Loucy (cell line): ENCODE measurements at regions not wholly inside any gene's neighbourhood (a gene's known extent, or its start where the extent isn't known, plus 50 kb on each side); places are given as distances from the start of the nearest gene placed in this dataset.

Experiments used
- H2AFZ ChIP-seq: fragments of 200-600 bp; sonication (generic); 2 replicates; pipeline ENCODE4 v1.6.0; 2016; ENCODE audit warnings: antibody characterized with exemption, mild to moderate bottlenecking, low read length, moderate library complexity
- H3F3A ChIP-seq: fragments of 200-600 bp; 2 replicates; pipeline ENCODE4 v1.6.0; 2016; ENCODE audit warnings: antibody characterized with exemption, low read depth, mild to moderate bottlenecking
- H3K27me3 ChIP-seq: fragments of 200-600 bp; sonication (generic); 2 replicates; pipeline ENCODE4 v1.6.1; 2014; ENCODE audit warnings: low read length, mild to moderate bottlenecking; ENCODE audit not compliant: insufficient read depth, poor library complexity, severe bottlenecking
- H3K36me3 ChIP-seq: fragments of 200-600 bp; sonication (generic); 2 replicates; pipeline ENCODE4 v1.6.1; 2016; ENCODE audit warnings: low read length; ENCODE audit not compliant: insufficient read depth
- H3K4me1 ChIP-seq: fragments of 200-600 bp; sonication (generic); 2 replicates; pipeline ENCODE4 v1.5.1; 2014; ENCODE audit warnings: low read length, mild to moderate bottlenecking; ENCODE audit not compliant: insufficient read depth, poor library complexity, severe bottlenecking
- H3K4me2 ChIP-seq: fragments of 200-600 bp; sonication (generic); 2 replicates; pipeline ENCODE4 v1.6.0; 2014; ENCODE audit warnings: antibody characterized with exemption, low read length, low read depth, mild to moderate bottlenecking; ENCODE audit not compliant: poor library complexity, severe bottlenecking
- H3K4me3 ChIP-seq: fragments of 200-600 bp; sonication (generic); 2 replicates; pipeline ENCODE4 v1.5.1; 2014; ENCODE audit warnings: low read length, mild to moderate bottlenecking, mixed read lengths; ENCODE audit not compliant: poor library complexity, severe bottlenecking
- H3K79me2 ChIP-seq: fragments of 200-600 bp; sonication (generic); 2 replicates; pipeline ENCODE4 v1.6.1; 2014; ENCODE audit warnings: low read length; ENCODE audit not compliant: insufficient read depth
- H3K9ac ChIP-seq: fragments of 200-600 bp; sonication (generic); 2 replicates; pipeline ENCODE4 v1.6.0; 2014; ENCODE audit warnings: mild to moderate bottlenecking, low read depth, low read length, moderate library complexity; ENCODE audit not compliant: poor library complexity, severe bottlenecking
- H3K9me2 ChIP-seq: fragments of 200-600 bp; sonication (generic); replicated peaks from 2 replicates; pipeline ENCODE4 v1.6.1; 2016; ENCODE audit warnings: low read depth, low read length, mixed read lengths
- H3K9me3 ChIP-seq: fragments of 200-600 bp; sonication (generic); 2 replicates; pipeline ENCODE4 v1.6.1; 2014; ENCODE audit warnings: mild to moderate bottlenecking, antibody characterized with exemption, low read length, low read depth; ENCODE audit not compliant: insufficient read depth
- H4K20me1 ChIP-seq: fragments of 200-600 bp; sonication (generic); 2 replicates; pipeline ENCODE4 v1.6.0; 2014; ENCODE audit warnings: antibody characterized with exemption, low read length, mild to moderate bottlenecking; ENCODE audit not compliant: insufficient read depth, poor library complexity, severe bottlenecking
- EZH2phosphoT487 ChIP-seq: fragments of 200-600 bp; IDR thresholded peaks from 2 replicates; pipeline ENCODE4 v1.6.1; 2018; ENCODE audit warnings: antibody characterized with exemption, mild to moderate bottlenecking, moderate library complexity, borderline replicate concordance
- TF ChIP-seq, protein P1 (sequence below): fragments of 200-600 bp; sonication (generic); conservative IDR thresholded peaks from 2 replicates; pipeline ENCODE4 v1.5.1; 2014; ENCODE audit warnings: mild to moderate bottlenecking, antibody characterized with exemption, low read length

DNA sequence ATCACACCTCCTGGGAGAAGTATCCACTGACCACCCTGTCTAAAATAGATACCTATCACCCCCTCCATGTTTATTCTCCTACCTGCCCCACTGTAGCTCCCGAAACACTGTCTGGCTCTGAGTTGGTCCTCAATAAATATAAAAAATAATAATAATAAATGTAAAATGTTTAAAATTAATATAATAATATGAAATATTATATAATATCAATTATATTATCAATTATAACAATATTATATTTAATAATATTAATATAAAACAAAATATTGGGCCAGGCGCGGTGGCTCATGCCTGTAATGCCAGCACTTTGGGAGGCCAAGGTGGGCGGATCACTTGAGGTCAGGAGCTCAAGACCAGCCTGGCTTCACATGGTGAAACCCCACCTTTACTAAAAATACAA is 52.3 kb upstream of the TIAM1 start:
- no peak overlapping the region for H3K9ac ChIP-seq
- peaks cover 57% of the 10 kb centered on the region; the same call in 1 of the 2 replicates for H3K79me2 ChIP-seq
- peaks cover 60% of the 10 kb centered on the region for H3K4me1 ChIP-seq
- H3K4me2 ChIP-seq = no peak overlapping the region
- no peaks in the 10 kb centered on the region for H4K20me1 ChIP-seq
- H3K9me2 ChIP-seq = no peaks in the 10 kb centered on the region
- TF ChIP-seq EZH2phosphoT487 = no peak
- TF ChIP-seq, protein P1, sequence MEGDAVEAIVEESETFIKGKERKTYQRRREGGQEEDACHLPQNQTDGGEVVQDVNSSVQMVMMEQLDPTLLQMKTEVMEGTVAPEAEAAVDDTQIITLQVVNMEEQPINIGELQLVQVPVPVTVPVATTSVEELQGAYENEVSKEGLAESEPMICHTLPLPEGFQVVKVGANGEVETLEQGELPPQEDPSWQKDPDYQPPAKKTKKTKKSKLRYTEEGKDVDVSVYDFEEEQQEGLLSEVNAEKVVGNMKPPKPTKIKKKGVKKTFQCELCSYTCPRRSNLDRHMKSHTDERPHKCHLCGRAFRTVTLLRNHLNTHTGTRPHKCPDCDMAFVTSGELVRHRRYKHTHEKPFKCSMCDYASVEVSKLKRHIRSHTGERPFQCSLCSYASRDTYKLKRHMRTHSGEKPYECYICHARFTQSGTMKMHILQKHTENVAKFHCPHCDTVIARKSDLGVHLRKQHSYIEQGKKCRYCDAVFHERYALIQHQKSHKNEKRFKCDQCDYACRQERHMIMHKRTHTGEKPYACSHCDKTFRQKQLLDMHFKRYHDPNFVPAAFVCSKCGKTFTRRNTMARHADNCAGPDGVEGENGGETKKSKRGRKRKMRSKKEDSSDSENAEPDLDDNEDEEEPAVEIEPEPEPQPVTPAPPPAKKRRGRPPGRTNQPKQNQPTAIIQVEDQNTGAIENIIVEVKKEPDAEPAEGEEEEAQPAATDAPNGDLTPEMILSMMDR = no peak
- no peak overlapping the region for H2AFZ ChIP-seq
- H3K9me3 ChIP-seq = no peaks in the 10 kb centered on the region
- no peaks in the 10 kb centered on the region for H3K36me3 ChIP-seq
- peaks cover 11% of the 10 kb centered on the region for H3F3A ChIP-seq
- no peaks in the 10 kb centered on the region for H3K27me3 ChIP-seq
- H3K4me3 ChIP-seq = no peak overlapping the region

DNA sequence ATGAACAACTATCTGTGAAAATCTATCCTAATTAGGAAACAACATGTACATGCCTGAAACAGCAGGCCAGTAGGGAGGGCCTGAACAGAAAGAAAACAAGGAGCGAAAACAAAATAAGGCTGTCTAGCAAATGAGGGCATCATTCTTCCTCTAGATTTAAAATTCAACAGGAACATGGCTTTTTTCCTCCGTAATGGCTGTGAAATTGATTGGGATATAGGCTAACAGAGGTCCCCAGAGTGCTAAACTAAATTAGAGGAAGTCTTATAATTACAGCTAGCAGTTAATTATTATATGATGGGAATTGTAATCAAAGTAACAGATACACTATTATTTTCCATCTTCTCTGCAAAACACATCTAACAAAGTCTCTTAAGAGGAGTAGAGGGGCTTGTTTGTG is 51.7 kb upstream of the TIAM1 start:
- H4K20me1 ChIP-seq = no peaks in the 10 kb centered on the region
- H3K9ac ChIP-seq = no peak overlapping the region
- TF ChIP-seq, protein P1 = no peak
- no peak for TF ChIP-seq EZH2phosphoT487
- no peaks in the 10 kb centered on the region for H3K36me3 ChIP-seq
- H3K4me1 ChIP-seq = peaks cover 62% of the 10 kb centered on the region
- peaks cover 11% of the 10 kb centered on the region for H3F3A ChIP-seq
- no peak overlapping the region for H2AFZ ChIP-seq
- H3K9me2 ChIP-seq = no peaks in the 10 kb centered on the region
- no peaks in the 10 kb centered on the region for H3K27me3 ChIP-seq
- H3K79me2 ChIP-seq = peaks cover 58% of the 10 kb centered on the region; the same call in 1 of the 2 replicates
- no peak overlapping the region for H3K4me2 ChIP-seq
- H3K4me3 ChIP-seq = no peak overlapping the region
- no peaks in the 10 kb centered on the region for H3K9me3 ChIP-seq

DNA sequence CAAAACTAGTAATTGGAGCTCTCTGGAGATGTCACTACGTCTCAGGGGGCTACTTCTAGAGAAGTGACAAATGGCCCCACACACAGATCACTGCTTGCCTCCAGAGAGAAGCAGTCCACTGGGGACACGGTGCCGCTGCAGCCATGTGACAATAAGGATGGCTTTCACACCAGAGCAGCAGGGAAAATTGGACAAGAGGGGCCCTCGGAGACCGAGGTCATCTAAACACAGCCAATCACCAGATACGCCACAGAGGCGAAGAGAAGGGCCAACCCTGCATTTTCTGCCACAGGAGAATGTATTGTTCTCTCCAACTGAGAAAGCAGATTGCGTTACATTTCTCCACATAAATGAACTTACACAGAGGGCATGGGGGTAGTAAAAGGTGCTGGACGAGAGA is 51.2 kb upstream of the TIAM1 start:
- no peak for TF ChIP-seq EZH2phosphoT487
- TF ChIP-seq, protein P1 = no peak
- peaks cover 11% of the 10 kb centered on the region for H3F3A ChIP-seq
- no peaks in the 10 kb centered on the region for H3K9me2 ChIP-seq
- peaks cover 64% of the 10 kb centered on the region for H3K4me1 ChIP-seq
- H4K20me1 ChIP-seq = no peaks in the 10 kb centered on the region
- peak overlapping the region; percentile 57 for H3K9ac ChIP-seq
- H3K4me3 ChIP-seq = no peak overlapping the region
- H3K27me3 ChIP-seq = no peaks in the 10 kb centered on the region
- no peaks in the 10 kb centered on the region for H3K9me3 ChIP-seq
- peak overlapping the region; percentile 74 for H3K4me2 ChIP-seq
- H3K79me2 ChIP-seq = peaks cover 55% of the 10 kb centered on the region; the same call in 1 of the 2 replicates
- no peak overlapping the region for H2AFZ ChIP-seq
- no peaks in the 10 kb centered on the region for H3K36me3 ChIP-seq
